ENCODE measurements at regions not wholly inside any gene's neighbourhood (a gene's known extent, or its start where the extent isn't known, plus 50 kb on each side); places are given as distances from the start of the nearest gene placed in this dataset.

GRCh38 chr12:88313554-88313953 lies 171.4 kb downstream of the TMTC3 start (continued):
- no peak for TF ChIP-seq THAP9 (CRISPR knock-in tag; IDR thresholded peaks at IDR 0.05; ENCODE audit: borderline replicate concordance)

- no peaks in the 10 kb centered on the region for H4K20me1 ChIP-seq (ENCODE audit: insufficient read depth, low read length)
- H3K4me1 ChIP-seq (ENCODE audit: insufficient read depth, low read length): no peaks in the 10 kb centered on the region
- no peak for FAIRE-seq
- no peak overlapping the region for H3K9ac ChIP-seq (ENCODE audit: insufficient read depth, low read depth, low read length)
- no peak overlapping the region for H3K4me2 ChIP-seq (ENCODE audit: low read depth, low read length)
- H3K9me3 ChIP-seq (ENCODE audit: low read length): no peaks in the 10 kb centered on the region
- no peaks in the 10 kb centered on the region for H3K36me3 ChIP-seq (replicated peaks in 1 of 2; ENCODE audit: control insufficient read depth in 1 of 2, insufficient read depth in 2 of 2, low read length in 2 of 2)
- H3K4me3 ChIP-seq (replicated peaks in 1 of 3; ENCODE audit: insufficient read depth in 1 of 3, low read depth in 2 of 3, low read length in 3 of 3): no peak overlapping the region
- no peak overlapping the region for H3K27ac ChIP-seq (ENCODE audit: extremely low read length, insufficient read depth, low read length)
- no peaks in the 10 kb centered on the region for H3K27me3 ChIP-seq (ENCODE audit: control insufficient read depth in 1 of 2, insufficient read depth in 2 of 2, low read length in 2 of 2)
- ATAC-seq: no peak
- no peak for DNase-seq (ENCODE audit: low spot score)
- intact Hi-C loops (cut with micrococcal nuclease; ENCODE audit: unreplicated experiment): no loop called here
- H3K79me2 ChIP-seq (ENCODE audit: insufficient read depth, low read length): no peaks in the 10 kb centered on the region
- in situ Hi-C loops (cut with HindIII; ENCODE audit: extremely low pct_ligation_motif_present, low pct_unique_long_range_greater_than_20kb): no loop called here
- no TSS peak for BruUV-seq (replicated peaks)
- POLR2A ChIA-PET: no interaction called here
- CTCF ChIA-PET (ENCODE audit: low intra/inter-chr PET ratio, low total read pairs): no interaction called here
- 10% methylated on average over 4 of the region's 4 CpGs for WGBS (ENCODE audit: low lambda C conversion rate)
- H2AFZ ChIP-seq (ENCODE audit: low read length): no peak overlapping the region
- TF ChIP-seq ZNF572 (CRISPR knock-in tag; IDR thresholded peaks at IDR 0.05): no peak
- TF ChIP-seq LBX2 (CRISPR knock-in tag; IDR thresholded peaks at IDR 0.05; ENCODE audit: borderline replicate concordance): no peak
- TF ChIP-seq MAFK (conservative IDR thresholded peaks at IDR 0.05 in 1 of 2, IDR thresholded peaks at IDR 0.05 in 1 of 2; ENCODE audit: low read length in 2 of 2): no peak
- no peak for TF ChIP-seq ZNF207 (IDR thresholded peaks at IDR 0.05; ENCODE audit: borderline replicate concordance)
- TF ChIP-seq ZNF574 (CRISPR knock-in tag; IDR thresholded peaks at IDR 0.05): no peak
- TF ChIP-seq PTBP1 (IDR thresholded peaks at IDR 0.05; ENCODE audit: low read depth, low read length, poor library complexity, severe bottlenecking): no peak
- TF ChIP-seq KDM1A (CRISPR knock-in tag; IDR thresholded peaks at IDR 0.05): no peak
- no peak for TF ChIP-seq ZNF746 (CRISPR knock-in tag; IDR thresholded peaks at IDR 0.05)
- TF ChIP-seq AGO2 (optimal IDR thresholded peaks at IDR 0.05; ENCODE audit: low read depth, low read length): no peak
- no peak for TF ChIP-seq ZSCAN20 (CRISPR knock-in tag; IDR thresholded peaks at IDR 0.05; ENCODE audit: borderline replicate concordance)
- no peak for TF ChIP-seq HNF1B (CRISPR knock-in tag; IDR thresholded peaks at IDR 0.05)
- TF ChIP-seq ZNF513 (CRISPR knock-in tag; conservative IDR thresholded peaks at IDR 0.05): no peak
- no peak for TF ChIP-seq ZNF777 (CRISPR knock-in tag; IDR thresholded peaks at IDR 0.05)
- no peak for TF ChIP-seq ETV6 (CRISPR knock-in tag; conservative IDR thresholded peaks at IDR 0.05)
Observed at GRCh38 chr12:88314706-88315105, 172.6 kb downstream of the TMTC3 start.
